Glomerular visceral epithelial cell (primary cell): ENCODE measurements at regions not wholly inside any gene's neighbourhood (a gene's known extent, or its start where the extent isn't known, plus 50 kb on each side); places are given as distances from the start of the nearest gene placed in this dataset.

Source experiments
- DNase-seq: peaks from one replicate; pipeline ENCODE4 v3.0.0-alpha.2; 2016; ENCODE audit errors: extremely low spot score

DNA sequence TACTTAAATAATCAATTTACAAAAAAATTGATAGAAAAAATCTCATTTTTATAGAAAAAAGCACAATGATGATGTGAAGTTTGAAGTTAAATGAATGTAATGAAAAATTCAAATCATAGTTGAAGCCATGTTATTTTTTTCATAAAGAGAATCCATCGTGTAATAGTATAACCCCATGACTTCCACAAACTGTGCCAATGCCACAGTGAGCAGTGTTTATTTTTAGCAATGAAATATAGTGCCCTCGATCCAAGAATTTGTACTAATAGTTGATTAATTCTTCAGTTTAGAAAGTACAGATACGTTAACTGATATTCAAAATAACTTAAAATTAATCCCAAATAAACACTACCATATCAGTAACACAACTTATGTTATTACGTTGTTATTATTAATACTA, 225.9 kb downstream of the PTPRC start:
- no peak for DNase-seq

GRCh38 chr1:198865319-198865718, 226.5 kb downstream of the PTPRC start:
- DNase-seq: no peak

GRCh38 chr1:198867182-198867581, 228.3 kb downstream of the PTPRC start:
- DNase-seq: no peak

DNA sequence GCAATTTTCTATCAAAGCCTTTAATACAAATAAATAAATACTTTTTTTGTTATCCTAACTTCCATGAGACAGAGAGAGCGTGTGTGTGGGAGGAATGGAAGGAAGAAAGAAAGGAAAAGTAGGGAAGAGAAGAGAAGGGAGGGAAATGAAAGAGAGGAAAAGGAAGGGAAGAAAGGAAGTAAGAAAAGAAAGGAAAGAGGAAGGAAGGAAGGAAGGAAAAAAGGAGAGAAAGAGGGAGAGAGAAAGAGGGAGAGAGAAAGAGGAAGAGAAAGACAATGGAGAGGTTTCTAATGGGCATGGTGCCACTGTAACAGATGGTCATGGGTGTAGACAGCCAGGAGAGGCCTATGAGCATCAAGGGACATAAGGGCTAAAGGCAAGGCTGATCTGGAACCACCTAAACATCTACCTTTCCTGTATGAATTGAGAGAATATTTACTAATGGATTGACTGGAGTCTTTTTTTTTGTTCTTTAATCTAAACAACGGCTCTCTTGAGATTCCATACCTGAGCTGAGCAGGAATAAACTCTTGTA, 234.9 kb downstream of the PTPRC start:
- DNase-seq: no peak

GRCh38 chr1:198876371-198876871, 237.6 kb downstream of the PTPRC start:
- DNase-seq: no peak

DNA sequence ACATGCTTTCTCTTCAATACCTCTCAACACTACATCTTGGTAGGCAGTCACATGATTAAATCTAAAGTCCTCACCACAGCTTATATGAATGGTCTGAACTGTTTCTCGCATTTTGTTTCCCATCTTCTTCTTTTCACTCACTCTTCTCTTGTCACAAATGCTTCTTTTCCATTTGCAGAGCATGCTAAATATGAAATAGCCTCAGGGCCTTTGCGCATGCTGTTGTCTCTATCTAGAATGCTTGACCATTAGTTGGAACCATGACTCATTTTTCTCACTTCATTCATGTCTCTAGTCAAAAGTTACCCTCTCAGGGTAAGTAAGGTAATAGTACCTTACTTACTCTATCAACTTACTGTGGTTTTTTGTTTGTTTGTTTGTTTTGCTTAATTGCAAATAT, 239.7 kb downstream of the PTPRC start:
- DNase-seq: no peak

DNA sequence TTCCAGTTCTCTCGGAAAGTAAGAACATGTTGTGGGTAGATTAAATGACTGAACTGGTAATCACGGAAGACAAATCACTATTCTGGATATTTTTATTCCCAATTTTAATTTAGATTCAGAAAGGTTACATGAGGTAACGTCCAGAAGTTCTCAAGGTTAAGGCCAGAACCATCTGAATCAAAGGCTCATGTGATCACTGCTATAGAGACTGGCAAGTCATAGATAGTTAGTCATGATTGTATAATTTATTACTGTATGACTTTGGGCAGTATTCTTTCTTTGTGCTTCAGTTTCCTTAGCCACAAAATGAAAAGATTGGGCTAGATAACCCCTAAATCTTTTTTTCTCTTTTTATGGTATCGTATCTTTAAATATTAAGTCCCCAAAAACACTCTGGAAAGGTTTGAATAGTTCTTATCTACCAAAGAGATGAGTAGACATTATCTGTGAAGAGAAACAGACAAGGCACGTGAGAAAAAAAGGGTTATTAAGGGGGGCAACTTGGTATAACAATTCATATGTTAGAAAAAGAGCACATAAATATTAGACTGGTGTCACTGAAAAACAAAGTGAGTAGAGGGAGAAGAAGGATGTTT, 241.0 kb downstream of the PTPRC start:
- no peak for DNase-seq

- DNase-seq: peak; percentile 46
These were observed 241.6 kb downstream of the PTPRC start for GRCh38 chr1:198880397-198880796.

DNA sequence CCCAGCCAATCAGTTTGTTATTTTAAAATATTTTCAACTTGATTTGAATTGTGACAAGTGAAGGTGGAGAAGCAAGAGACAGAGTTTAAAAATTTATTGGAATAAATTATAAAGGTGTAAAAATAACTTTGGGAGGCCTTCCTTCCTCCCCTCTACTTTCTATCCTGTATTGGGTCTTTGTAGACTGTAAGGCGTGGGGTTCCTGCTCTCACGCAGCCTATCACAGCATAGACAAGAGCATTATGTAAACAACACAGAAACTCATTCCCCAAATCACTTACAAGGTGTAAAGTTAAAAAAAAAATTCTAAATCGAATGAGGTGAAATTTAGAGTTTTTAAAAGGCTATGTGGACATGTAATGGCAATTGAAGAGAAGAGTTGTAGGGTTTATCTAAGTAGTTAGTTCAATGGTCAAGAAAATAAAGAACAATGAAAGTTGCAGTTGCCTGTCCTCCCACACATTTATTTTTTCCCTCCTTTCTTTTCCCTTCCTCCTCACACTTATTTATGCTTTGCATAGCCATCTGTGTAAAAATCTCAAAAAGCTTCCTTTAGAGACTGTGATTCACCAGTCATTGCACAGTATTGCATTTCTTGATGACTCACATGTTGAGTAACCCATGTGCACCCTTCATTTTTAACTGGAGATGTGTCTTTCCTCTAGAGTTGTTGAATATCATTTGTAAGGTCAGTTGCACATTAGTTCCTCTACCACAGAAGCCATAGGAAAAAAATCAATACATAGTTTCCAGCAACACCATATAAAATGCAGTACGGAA, 242.2 kb downstream of the PTPRC start:
- peak; percentile 75 for DNase-seq

DNA sequence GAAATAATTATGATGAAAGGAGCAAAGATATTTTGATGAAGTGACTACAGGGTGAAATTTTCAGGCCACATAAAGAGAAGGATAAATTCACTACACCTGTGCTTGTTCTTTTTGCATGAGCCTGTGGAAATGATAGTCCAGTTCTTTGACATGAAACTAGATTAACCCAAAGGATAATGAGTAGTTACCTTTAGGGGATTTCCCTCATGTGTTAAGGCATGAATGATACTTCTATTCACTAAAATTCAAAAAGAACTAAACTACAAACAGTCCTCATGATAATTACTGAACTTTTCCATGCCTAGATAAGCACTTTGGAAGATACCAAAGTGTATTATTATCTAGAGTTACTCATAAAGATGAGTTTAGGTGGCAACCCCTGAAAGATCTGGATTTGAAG, 244.3 kb downstream of the PTPRC start:
- DNase-seq: no peak

DNA sequence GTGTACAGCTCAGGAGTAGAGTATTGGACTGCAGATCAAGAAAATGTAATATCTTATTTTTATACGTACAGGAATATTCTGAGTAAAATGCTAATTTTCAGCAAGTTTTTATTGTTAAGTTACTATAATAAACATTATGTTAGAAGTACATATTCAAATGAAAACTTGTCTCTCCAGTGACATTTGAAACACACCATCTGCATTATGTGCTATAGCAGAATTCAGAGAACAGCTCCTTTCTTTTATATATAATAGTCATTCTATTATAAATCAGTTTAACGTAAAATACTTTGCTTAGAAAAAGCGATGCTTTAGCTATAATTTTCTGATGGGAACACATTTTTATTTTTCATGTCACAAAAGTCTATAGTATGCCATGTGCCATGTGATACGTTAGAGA, 249.0 kb downstream of the PTPRC start:
- no peak for DNase-seq

DNA sequence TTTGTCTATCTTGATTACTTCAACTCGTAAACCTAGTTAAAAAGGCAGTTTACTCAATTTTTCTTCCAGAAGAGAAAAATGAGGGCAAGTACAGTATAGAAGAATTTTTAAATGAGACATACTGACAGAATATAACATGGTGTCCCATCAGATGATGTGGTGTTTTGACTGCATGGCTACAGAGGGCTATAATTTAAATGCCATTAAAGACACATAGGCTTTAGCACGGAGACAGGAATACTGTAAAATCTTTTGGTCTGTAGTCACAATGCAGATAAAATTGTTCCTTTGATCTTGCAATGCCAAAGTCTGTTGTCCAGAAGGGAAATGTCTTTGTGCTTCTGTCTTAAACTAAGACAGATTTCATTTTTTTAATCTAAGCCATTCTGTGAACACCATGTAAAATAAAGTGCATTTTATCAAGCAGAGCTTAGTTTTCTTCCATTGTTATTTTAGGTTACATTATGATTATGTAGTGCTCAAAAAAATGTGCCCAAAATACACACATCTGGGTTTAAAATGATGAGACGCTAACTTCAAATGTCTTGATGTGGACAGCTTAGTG, 249.6 kb downstream of the PTPRC start:
- DNase-seq: no peak

DNA sequence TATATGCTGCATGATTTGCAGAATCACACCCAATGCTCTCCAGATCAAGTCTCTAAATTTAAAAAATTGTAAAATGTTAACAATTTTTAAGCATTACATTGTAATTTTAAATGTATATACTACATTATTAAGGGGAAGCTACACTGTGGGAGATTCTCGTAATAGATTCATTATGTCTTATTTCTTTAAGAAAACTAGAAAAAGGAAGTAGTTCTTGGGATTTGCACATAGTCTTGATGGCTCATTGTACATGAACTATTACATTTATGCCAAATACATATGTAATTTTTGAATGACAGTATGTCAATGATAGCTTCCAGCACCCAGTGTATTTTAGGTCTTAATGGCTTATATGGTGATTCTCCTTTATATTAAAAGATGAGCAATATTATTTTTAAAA, 250.3 kb downstream of the PTPRC start:
- DNase-seq: no peak

DNA sequence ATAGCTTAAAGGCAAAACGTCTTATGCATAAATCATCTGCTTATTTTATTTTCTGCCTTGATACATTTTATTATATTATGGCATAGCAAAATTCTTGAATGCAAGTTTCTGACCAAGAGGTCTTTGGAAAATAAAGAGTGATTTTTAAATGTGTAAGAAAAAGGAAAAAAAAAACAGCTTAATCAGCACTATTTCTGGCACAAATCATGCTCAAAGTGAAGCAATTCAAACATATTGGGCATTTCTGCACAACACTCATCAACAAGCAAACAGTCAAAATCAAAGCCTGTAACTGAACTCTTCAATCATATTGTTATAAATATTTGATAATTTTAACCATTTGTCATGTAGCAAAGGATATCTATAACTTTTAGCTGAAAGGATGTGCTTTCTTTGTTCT, 250.9 kb downstream of the PTPRC start:
- DNase-seq: no peak

DNA sequence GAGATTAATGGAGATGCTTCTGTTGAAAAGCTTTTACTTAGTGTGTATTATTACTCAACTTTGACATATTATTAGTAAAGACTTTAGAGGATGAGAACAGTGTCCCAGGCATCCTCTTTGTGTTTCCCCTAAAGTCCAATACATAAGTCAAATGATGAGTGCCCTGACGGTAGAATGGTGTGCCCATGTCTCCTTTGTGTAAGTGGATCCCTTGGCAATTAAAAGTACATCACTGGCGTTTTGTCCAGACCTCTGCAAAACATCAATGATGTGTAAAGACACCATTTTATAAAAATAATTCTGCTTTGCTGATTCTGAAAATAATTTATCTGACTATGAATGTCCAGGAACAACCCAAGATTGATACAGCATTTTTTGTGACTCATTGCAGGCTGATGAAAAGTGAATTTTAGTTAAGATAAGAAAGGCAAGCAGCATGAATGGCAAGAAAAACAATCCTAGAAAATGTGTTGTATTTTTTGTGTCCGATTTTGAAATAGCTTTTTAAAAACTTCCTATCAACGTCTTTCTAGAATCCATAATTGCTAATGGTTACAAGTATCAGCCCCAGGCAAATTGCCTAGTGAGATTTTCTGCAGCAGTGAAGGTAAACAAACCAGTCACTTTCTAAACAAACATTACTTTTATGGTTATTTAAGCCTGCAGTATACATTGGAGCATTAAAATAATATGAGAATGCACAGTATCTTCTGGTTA, 251.5 kb downstream of the PTPRC start:
- no peak for DNase-seq

GRCh38 chr1:198892065-198892464, 253.2 kb downstream of the PTPRC start:
- DNase-seq: peak; percentile 37

DNA sequence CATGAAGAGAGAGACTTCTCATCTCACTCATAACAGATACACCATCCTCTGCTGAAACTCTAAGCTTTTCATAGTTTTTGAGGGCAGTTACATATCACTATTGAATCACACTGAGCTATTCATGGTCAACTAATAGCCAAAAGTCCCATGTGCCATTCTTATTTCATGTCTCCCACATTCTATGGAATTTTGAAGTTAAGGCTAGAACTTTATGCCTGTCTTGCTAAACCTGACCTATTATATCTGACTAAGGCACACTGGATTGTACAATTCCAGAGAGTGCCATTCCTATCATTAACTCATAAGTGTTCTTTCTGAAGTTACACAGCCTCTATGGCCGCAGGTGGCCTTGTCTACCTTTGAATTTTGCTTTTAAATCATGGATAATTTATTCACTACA, 254.3 kb downstream of the PTPRC start:
- no peak for DNase-seq

DNA sequence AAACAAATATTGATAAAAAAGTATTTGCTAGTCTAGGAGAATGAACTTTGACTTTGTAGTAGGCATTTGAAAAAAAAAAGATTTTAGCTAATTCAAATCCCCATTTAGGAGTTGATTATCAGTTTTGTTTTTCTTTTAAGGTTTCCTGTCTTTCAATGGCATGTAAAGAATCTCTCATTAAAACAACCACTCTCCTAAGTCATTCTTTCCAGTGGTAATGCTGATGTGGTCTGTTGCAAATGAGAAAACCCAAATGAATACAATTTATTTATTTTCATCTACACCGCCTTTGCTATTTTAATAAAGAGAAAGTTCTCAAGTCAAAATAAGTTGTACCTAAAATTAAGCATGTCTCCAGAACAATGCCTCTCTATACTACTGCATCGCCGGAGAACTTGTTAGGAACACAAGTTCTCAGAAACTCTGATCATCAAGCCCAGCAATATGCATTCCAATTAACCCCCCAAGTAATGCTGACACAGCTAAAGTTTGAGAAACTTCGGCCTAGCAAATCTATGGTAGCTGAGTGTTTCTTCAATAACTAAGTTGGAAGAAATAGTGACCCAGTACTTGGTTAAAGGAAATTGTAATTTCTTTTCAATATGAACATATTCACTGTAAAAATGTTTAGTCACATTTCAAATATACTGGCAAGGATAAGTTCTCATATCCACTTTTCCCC, 255.1 kb downstream of the PTPRC start:
- DNase-seq: no peak

DNA sequence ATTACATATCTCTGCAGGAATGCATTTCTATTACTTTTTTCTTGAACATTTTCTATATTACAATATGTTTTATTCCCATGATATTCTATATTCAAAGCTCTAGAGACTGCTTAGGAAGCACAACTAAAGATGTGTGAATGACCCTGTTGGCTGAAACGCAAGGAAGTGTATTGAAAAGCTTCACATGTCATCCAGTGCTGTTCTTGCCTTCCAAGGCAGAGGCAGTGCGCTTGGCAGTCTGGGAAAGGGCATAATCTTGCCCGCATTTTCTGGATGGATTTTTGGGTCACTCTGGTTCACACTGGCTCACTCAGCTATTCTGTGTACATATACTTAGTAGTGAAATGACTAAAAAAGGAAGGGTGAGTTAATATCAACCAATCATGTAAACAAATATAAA, 262.4 kb downstream of the PTPRC start:
- no peak for DNase-seq

- no peak for DNase-seq
These were observed 263.8 kb downstream of the PTPRC start for GRCh38 chr1:198902655-198903054.

- no peak for DNase-seq
These were observed 264.4 kb downstream of the PTPRC start for GRCh38 chr1:198903203-198903602.

- DNase-seq: no peak
These were observed 264.8 kb downstream of the PTPRC start for GRCh38 chr1:198903621-198904020.
